HepG2 (cell line): ENCODE measurements at regions not wholly inside any gene's neighbourhood (a gene's known extent, or its start where the extent isn't known, plus 50 kb on each side); places are given as distances from the start of the nearest gene placed in this dataset.

Experiments
- ATF4 ChIP-seq, 2 experiments: fragments of 450-650 bp in 1 of 2; sonication (generic) in 1 of 2; formaldehyde crosslinking; IDR thresholded peaks; 2 replicates each; pipeline versions ENCODE4 v1.5.0 to v1.8.0; 2020 to 2022; ENCODE audit warnings: mild to moderate bottlenecking in 1 of 2, missing genetic modification reagents in 1 of 2
- CCAR2 ChIP-seq: fragments of 200-400 bp; formaldehyde crosslinking; optimal IDR thresholded peaks from 2 replicates; pipeline ENCODE3; 2018; ENCODE audit warnings: low read depth, mild to moderate bottlenecking, low read length, moderate library complexity
- FOXK2 ChIP-seq: fragments of 450-650 bp; IDR thresholded peaks from 2 replicates; pipeline ENCODE4 v1.6.1; 2016
- GZF1 ChIP-seq: sonication (generic); formaldehyde crosslinking; IDR thresholded peaks from 2 replicates; pipeline ENCODE4 v1.5.1; 2020; ENCODE audit warnings: mild to moderate bottlenecking, missing genetic modification reagents
- HDAC6 ChIP-seq: fragments of 200-600 bp; sonication (generic); IDR thresholded peaks from 2 replicates; pipeline ENCODE4 v1.7.0; 2017; ENCODE audit warnings: mild to moderate bottlenecking, antibody characterized with exemption, low read length, low read depth
- KAT2B ChIP-seq: fragments of 150-350 bp; IDR thresholded peaks from 2 replicates; pipeline ENCODE4 v1.6.1; 2014; ENCODE audit warnings: low read depth, low read length, borderline replicate concordance
- KLF11 ChIP-seq: IDR thresholded peaks from 2 replicates; pipeline ENCODE4 v1.6.1; 2016; ENCODE audit warnings: missing compliant biosample characterization
- RAD21 ChIP-seq: fragments of 450-650 bp; formaldehyde crosslinking; IDR thresholded peaks from 2 replicates; pipeline ENCODE4 v1.5.0; 2020; ENCODE audit warnings: mild to moderate bottlenecking
- SP4 ChIP-seq: sonication (generic); formaldehyde crosslinking; IDR thresholded peaks from 2 replicates; pipeline ENCODE4 v1.8.1; 2023; ENCODE audit warnings: mild to moderate bottlenecking, missing genetic modification reagents
- SRSF1 ChIP-seq: fragments of 200-400 bp; formaldehyde crosslinking; optimal IDR thresholded peaks from 2 replicates; pipeline ENCODE3; 2017; ENCODE audit warnings: mild to moderate bottlenecking, low read depth, low read length, moderate library complexity
- USF2 ChIP-seq, 2 experiments: sonication (generic) in 1 of 2; formaldehyde crosslinking in 1 of 2; IDR thresholded peaks; 2 replicates each; pipeline versions ENCODE4 v1.5.1 to v1.6.1; 2011 to 2020; ENCODE audit warnings: borderline replicate concordance in 1 of 2, low read depth in 1 of 2, low read length in 1 of 2, mild to moderate bottlenecking in 1 of 2, missing genetic modification reagents in 1 of 2, moderate library complexity in 1 of 2
- ZBTB4 ChIP-seq: sonication (generic); formaldehyde crosslinking; IDR thresholded peaks from 2 replicates; pipeline ENCODE4 v1.4.0; 2020; ENCODE audit warnings: missing genetic modification reagents, mild to moderate bottlenecking, borderline replicate concordance
- ZFP37 ChIP-seq: sonication (generic); formaldehyde crosslinking; IDR thresholded peaks from 2 replicates; pipeline ENCODE4 v1.4.0; 2020; ENCODE audit warnings: missing genetic modification reagents, borderline replicate concordance
- ZNF546 ChIP-seq: sonication (generic); formaldehyde crosslinking; conservative IDR thresholded peaks from 2 replicates; pipeline ENCODE4 v1.8.1; 2023; ENCODE audit warnings: mild to moderate bottlenecking, missing genetic modification reagents
- ZNF839 ChIP-seq: sonication (generic); formaldehyde crosslinking; IDR thresholded peaks from 2 replicates; pipeline ENCODE4 v1.4.0; 2020; ENCODE audit warnings: missing genetic modification reagents, mild to moderate bottlenecking, borderline replicate concordance
- TF ChIP-seq, protein P1 (sequence below): sonication (generic); formaldehyde crosslinking; IDR thresholded peaks from 2 replicates; pipeline ENCODE4 v1.4.0; 2020; ENCODE audit warnings: missing genetic modification reagents, borderline replicate concordance
- TF ChIP-seq, protein P2 (sequence below): sonication (generic); formaldehyde crosslinking; IDR thresholded peaks from 2 replicates; pipeline ENCODE4 v1.8.0; 2022; ENCODE audit warnings: mild to moderate bottlenecking, missing genetic modification reagents

DNA sequence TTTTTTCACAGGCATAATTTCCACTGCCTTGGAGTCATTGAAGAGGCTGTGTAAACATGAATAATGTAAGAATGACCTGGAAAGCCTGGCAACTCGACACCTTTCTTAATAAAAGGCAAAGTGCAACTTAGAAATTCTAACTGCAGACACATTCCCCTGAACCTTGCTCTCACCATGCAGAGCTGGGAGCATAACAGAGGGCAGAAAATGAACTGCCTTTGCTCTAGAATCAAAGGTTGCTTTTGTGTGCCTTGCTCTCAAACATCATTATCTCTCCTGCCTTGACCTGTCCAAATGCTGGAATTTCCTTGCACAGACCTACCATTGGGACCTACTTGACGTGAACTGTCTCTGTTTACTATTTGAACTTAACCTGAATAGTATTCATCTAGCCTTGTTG is 462.0 kb upstream of the ZNF462 start (continued):
- no peak for TF ChIP-seq FOXK2
- TF ChIP-seq ZBTB4 (CRISPR knock-in tag) = no peak
- no peak for TF ChIP-seq ZNF546
- no peak for TF ChIP-seq KAT2B
- TF ChIP-seq SRSF1 = no peak
- TF ChIP-seq, protein P1, sequence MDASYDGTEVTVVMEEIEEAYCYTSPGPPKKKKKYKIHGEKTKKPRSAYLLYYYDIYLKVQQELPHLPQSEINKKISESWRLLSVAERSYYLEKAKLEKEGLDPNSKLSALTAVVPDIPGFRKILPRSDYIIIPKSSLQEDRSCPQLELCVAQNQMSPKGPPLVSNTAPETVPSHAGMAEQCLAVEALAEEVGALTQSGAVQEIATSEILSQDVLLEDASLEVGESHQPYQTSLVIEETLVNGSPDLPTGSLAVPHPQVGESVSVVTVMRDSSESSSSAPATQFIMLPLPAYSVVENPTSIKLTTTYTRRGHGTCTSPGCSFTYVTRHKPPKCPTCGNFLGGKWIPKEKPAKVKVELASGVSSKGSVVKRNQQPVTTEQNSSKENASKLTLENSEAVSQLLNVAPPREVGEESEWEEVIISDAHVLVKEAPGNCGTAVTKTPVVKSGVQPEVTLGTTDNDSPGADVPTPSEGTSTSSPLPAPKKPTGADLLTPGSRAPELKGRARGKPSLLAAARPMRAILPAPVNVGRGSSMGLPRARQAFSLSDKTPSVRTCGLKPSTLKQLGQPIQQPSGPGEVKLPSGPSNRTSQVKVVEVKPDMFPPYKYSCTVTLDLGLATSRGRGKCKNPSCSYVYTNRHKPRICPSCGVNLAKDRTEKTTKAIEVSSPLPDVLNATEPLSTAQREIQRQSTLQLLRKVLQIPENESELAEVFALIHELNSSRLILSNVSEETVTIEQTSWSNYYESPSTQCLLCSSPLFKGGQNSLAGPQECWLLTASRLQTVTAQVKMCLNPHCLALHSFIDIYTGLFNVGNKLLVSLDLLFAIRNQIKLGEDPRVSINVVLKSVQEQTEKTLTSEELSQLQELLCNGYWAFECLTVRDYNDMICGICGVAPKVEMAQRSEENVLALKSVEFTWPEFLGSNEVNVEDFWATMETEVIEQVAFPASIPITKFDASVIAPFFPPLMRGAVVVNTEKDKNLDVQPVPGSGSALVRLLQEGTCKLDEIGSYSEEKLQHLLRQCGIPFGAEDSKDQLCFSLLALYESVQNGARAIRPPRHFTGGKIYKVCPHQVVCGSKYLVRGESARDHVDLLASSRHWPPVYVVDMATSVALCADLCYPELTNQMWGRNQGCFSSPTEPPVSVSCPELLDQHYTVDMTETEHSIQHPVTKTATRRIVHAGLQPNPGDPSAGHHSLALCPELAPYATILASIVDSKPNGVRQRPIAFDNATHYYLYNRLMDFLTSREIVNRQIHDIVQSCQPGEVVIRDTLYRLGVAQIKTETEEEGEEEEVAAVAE = no peak
- TF ChIP-seq USF2 (IDR thresholded peaks at IDR 0.05; ENCODE audit: low read depth, low read length) = no peak
- TF ChIP-seq USF2 (CRISPR knock-in tag; IDR thresholded peaks at IDR 0.05; ENCODE audit: borderline replicate concordance) = no peak
- TF ChIP-seq ZNF839 (CRISPR knock-in tag) = no peak
- TF ChIP-seq CCAR2 = no peak
- TF ChIP-seq SP4 (CRISPR knock-in tag) = no peak
- TF ChIP-seq, protein P2, sequence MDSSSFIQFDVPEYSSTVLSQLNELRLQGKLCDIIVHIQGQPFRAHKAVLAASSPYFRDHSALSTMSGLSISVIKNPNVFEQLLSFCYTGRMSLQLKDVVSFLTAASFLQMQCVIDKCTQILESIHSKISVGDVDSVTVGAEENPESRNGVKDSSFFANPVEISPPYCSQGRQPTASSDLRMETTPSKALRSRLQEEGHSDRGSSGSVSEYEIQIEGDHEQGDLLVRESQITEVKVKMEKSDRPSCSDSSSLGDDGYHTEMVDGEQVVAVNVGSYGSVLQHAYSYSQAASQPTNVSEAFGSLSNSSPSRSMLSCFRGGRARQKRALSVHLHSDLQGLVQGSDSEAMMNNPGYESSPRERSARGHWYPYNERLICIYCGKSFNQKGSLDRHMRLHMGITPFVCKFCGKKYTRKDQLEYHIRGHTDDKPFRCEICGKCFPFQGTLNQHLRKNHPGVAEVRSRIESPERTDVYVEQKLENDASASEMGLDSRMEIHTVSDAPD = no peak
- no peak for TF ChIP-seq ZFP37 (CRISPR knock-in tag)
- no peak for TF ChIP-seq RAD21 (CRISPR knock-in tag)
- no peak for TF ChIP-seq KLF11
- TF ChIP-seq HDAC6 = no peak
- no peak for TF ChIP-seq ATF4 (CRISPR knock-in tag; IDR thresholded peaks at IDR 0.05)
- TF ChIP-seq GZF1 (CRISPR knock-in tag) = no peak
